OCI-LY3 (cell line): ENCODE measurements at regions not wholly inside any gene's neighbourhood (a gene's known extent, or its start where the extent isn't known, plus 50 kb on each side); places are given as distances from the start of the nearest gene placed in this dataset.

Experiments
- H2AFZ ChIP-seq: fragments of 200-600, 300-600 bp; shearing (Covaris generic); 2 replicates; pipeline ENCODE4 v1.6.0; 2014; ENCODE audit warnings: antibody characterized with exemption, low read depth, low read length
- H3K27ac ChIP-seq: fragments of 200-600, 300-600 bp; sonication (generic); 2 replicates; pipeline ENCODE4 v1.5.1; 2014; ENCODE audit warnings: mild to moderate bottlenecking, low read length, moderate library complexity, mixed read lengths
- H3K27me3 ChIP-seq: fragments of 200-600, 300-600 bp; sonication (generic); 2 replicates; pipeline ENCODE4 v1.6.1; 2014; ENCODE audit warnings: low read depth, low read length, mixed read lengths
- H3K36me3 ChIP-seq: fragments of 200-600, 300-600 bp; sonication (generic); replicated peaks from 2 replicates; pipeline ENCODE3; 2014; ENCODE audit warnings: low read depth, low read length, mixed read lengths
- H3K4me1 ChIP-seq: fragments of 300-600, 200-600 bp; sonication (generic); 2 replicates; pipeline ENCODE4 v1.6.1; 2014; ENCODE audit warnings: low read length, mixed read lengths
- H3K4me2 ChIP-seq: fragments of 200-600, 300-600 bp; sonication (generic); 2 replicates; pipeline ENCODE4 v1.6.1; 2014; ENCODE audit warnings: low read length, mixed read lengths
- H3K4me3 ChIP-seq: fragments of 300-600, 200-600 bp; sonication (generic); 2 replicates; pipeline ENCODE4 v1.5.1; 2014; ENCODE audit warnings: antibody characterized with exemption, mild to moderate bottlenecking, low read length, moderate library complexity
- H3K79me2 ChIP-seq: fragments of 300-600, 200-600 bp; shearing (Covaris generic); 2 replicates; pipeline ENCODE4 v1.6.1; 2014; ENCODE audit warnings: mild to moderate bottlenecking, low read length, mixed read lengths
- H3K9ac ChIP-seq: fragments of 300-600, 200-600 bp; shearing (Covaris generic); 2 replicates; pipeline ENCODE4 v1.6.0; 2014; ENCODE audit warnings: mild to moderate bottlenecking, low read length, moderate library complexity
- H3K9me3 ChIP-seq: fragments of 200-600, 300-600 bp; shearing (Covaris generic); 2 replicates; pipeline ENCODE4 v1.6.1; 2014; ENCODE audit warnings: low read length, mixed read lengths; ENCODE audit not compliant: insufficient read depth
- H4K20me1 ChIP-seq: fragments of 200-600, 300-600 bp; sonication (generic); 2 replicates; pipeline ENCODE4 v1.6.1; 2016; ENCODE audit warnings: low read length, mixed read lengths; ENCODE audit not compliant: insufficient read depth
- EZH2phosphoT487 ChIP-seq: fragments of 200-600 bp; shearing (Covaris generic); IDR thresholded peaks from 2 replicates; pipeline ENCODE4 v1.6.1; 2018; ENCODE audit warnings: antibody characterized with exemption, mixed run types, low read depth
- TF ChIP-seq, protein P1 (sequence below): fragments of 200-600, 300-600 bp; sonication (generic); IDR thresholded peaks from 2 replicates; pipeline ENCODE4 v1.5.1; 2014; ENCODE audit warnings: antibody characterized with exemption, low read length, low read depth

DNA sequence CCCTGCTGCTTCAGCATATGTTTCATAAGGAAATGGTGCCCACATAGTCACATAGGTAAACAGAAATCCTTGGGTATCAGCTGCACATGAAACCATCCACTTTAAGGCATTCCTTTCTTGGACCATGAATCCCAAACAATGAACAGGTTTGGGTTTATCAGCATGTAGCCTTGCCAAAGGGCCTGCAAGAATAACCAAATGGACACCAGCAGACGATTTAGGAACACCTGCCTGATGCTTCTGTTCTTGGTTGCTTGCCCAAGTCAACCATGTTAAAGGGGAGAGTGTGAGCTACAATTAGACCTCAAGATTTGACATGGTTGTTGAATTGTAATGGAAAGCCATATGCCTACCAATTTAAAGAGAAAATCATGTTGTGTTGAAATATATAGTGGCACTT is 1342.7 kb upstream of the PIK3C3 start:
- H4K20me1 ChIP-seq: no peaks in the 10 kb centered on the region
- no peak overlapping the region for H3K4me3 ChIP-seq
- TF ChIP-seq, protein P1, sequence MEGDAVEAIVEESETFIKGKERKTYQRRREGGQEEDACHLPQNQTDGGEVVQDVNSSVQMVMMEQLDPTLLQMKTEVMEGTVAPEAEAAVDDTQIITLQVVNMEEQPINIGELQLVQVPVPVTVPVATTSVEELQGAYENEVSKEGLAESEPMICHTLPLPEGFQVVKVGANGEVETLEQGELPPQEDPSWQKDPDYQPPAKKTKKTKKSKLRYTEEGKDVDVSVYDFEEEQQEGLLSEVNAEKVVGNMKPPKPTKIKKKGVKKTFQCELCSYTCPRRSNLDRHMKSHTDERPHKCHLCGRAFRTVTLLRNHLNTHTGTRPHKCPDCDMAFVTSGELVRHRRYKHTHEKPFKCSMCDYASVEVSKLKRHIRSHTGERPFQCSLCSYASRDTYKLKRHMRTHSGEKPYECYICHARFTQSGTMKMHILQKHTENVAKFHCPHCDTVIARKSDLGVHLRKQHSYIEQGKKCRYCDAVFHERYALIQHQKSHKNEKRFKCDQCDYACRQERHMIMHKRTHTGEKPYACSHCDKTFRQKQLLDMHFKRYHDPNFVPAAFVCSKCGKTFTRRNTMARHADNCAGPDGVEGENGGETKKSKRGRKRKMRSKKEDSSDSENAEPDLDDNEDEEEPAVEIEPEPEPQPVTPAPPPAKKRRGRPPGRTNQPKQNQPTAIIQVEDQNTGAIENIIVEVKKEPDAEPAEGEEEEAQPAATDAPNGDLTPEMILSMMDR: no peak
- TF ChIP-seq EZH2phosphoT487: no peak
- H3K36me3 ChIP-seq: no peaks in the 10 kb centered on the region
- no peaks in the 10 kb centered on the region for H3K79me2 ChIP-seq
- H3K9ac ChIP-seq: no peak overlapping the region
- H3K9me3 ChIP-seq: no peaks in the 10 kb centered on the region
- no peaks in the 10 kb centered on the region for H3K4me1 ChIP-seq
- no peak overlapping the region for H2AFZ ChIP-seq
- no peak overlapping the region for H3K4me2 ChIP-seq
- H3K27me3 ChIP-seq: no peaks in the 10 kb centered on the region
- H3K27ac ChIP-seq: no peak overlapping the region

DNA sequence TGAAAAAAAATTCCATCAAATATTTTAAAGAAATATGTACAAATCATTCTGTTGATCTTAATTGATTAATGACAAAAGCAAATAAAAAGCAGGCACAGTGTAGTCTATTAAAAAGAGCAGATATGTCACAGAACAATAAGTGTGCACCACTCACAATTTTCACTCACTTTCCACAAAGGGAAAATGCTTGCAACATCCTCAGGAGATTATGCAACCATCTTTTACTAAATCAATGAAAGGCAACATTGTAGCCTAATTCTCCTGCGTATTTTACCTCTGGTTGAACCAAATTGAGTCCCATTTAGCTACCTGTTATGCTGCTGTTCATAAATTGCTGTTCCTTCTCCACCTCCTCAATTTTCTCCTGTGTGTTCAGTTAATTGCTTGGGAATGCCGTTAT is 1346.8 kb upstream of the PIK3C3 start:
- Histone ChIP-seq H3K4me1 (no peaks in the 10 kb centered on the region), H3K27ac (no peak overlapping the region), H3K27me3 (no peaks in the 10 kb centered on the region), H3K9me3 (no peaks in the 10 kb centered on the region), H3K4me2 (no peak overlapping the region), H3K4me3 (no peak overlapping the region), H3K79me2 (no peaks in the 10 kb centered on the region), H3K9ac (no peak overlapping the region), H3K36me3 (no peaks in the 10 kb centered on the region), H4K20me1 (no peaks in the 10 kb centered on the region), H2AFZ (no peak overlapping the region)
- TF ChIP-seq EZH2phosphoT487: no peak
- TF ChIP-seq, protein P1: no peak

DNA sequence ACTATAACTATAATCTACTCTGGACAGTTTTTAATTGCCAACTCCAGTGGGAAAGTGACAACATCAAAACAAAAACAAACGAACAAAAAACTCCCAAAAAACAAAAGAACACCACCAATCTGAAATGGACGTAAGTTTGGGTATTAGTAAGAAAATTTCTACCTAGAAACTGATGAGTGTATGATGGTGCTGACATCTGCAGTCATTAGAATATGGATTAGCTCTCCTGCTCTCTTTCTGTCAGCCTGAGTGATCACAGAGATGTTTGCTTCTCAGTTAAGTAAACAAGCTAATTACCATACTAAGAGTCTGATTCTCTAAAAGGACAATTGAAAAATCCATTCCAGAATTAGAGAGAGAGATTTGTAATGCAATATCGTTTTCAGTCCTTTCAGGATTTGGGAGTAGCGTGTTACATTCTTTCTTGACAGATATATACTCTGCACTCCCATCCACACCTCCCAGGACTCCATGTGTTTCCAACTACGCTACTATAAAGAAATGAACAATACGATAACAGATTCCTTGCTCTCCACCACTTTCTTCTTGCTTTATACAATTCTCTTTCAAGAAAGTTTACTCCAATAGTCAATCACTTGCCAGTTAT is 1347.4 kb upstream of the PIK3C3 start:
- Histone ChIP-seq H3K36me3 (no peaks in the 10 kb centered on the region), H3K4me3 (no peak overlapping the region), H3K9me3 (no peaks in the 10 kb centered on the region), H3K79me2 (no peaks in the 10 kb centered on the region), H3K9ac (no peak overlapping the region), H3K27ac (no peak overlapping the region), H3K4me2 (no peak overlapping the region), H3K4me1 (no peaks in the 10 kb centered on the region), H3K27me3 (no peaks in the 10 kb centered on the region), H4K20me1 (no peaks in the 10 kb centered on the region), H2AFZ (peak overlapping the region; percentile 10; the same call in 1 of the 2 replicates)
- TF ChIP-seq, protein P1: no peak
- TF ChIP-seq EZH2phosphoT487: no peak

DNA sequence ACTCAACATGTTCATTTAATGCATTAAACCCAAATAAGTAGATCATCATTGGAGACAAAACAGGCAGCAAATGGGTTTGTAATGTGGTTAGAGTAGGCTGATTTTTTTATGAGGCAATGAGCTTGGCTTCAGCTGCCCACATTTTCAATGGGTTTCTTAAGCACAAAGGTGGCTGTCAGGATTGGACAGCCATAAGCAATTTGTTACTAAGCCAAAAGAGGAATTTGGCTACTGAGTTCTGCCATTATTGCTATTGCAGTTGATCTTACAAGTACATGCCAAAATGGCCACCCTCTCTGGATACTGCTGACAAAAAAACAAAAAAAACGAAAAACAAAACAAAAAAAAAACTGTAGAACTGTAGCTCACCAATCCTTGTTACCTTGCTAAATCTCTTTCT is 1348.0 kb upstream of the PIK3C3 start:
- H3K4me2 ChIP-seq: no peak overlapping the region
- H3K9ac ChIP-seq: no peak overlapping the region
- H3K27ac ChIP-seq: no peak overlapping the region
- no peaks in the 10 kb centered on the region for H4K20me1 ChIP-seq
- H3K9me3 ChIP-seq: no peaks in the 10 kb centered on the region
- TF ChIP-seq EZH2phosphoT487: no peak
- TF ChIP-seq, protein P1: no peak
- no peaks in the 10 kb centered on the region for H3K79me2 ChIP-seq
- H3K36me3 ChIP-seq: no peaks in the 10 kb centered on the region
- no peaks in the 10 kb centered on the region for H3K27me3 ChIP-seq
- no peak overlapping the region for H3K4me3 ChIP-seq
- H3K4me1 ChIP-seq: no peaks in the 10 kb centered on the region
- H2AFZ ChIP-seq: peak overlapping the region; percentile 10; the same call in 1 of the 2 replicates
